Osteocyte (in vitro differentiated cells): ENCODE measurements at regions not wholly inside any gene's neighbourhood (a gene's known extent, or its start where the extent isn't known, plus 50 kb on each side); places are given as distances from the start of the nearest gene placed in this dataset.

Source experiments
- DNase-seq: peaks from one replicate; pipeline ENCODE4 v3.0.0; 2021; ENCODE audit warnings: mixed read lengths; ENCODE audit not compliant: unreplicated experiment; ENCODE audit errors: extremely low spot score
- H3K27ac Mint-ChIP-seq: one replicate; pipeline ENCODE4 v1.8.0; 2021; ENCODE audit warnings: mild to moderate bottlenecking, mixed read lengths; ENCODE audit not compliant: unreplicated experiment
- H3K27me3 Mint-ChIP-seq: one replicate; pipeline ENCODE4 v1.8.0; 2021; ENCODE audit warnings: mixed read lengths; ENCODE audit not compliant: unreplicated experiment
- H3K36me3 Mint-ChIP-seq: one replicate; pipeline ENCODE4 v1.8.0; 2021; ENCODE audit warnings: mixed read lengths; ENCODE audit not compliant: unreplicated experiment
- H3K4me1 Mint-ChIP-seq: one replicate; pipeline ENCODE4 v1.8.0; 2021; ENCODE audit warnings: mixed read lengths; ENCODE audit not compliant: unreplicated experiment
- H3K4me3 Mint-ChIP-seq: one replicate; pipeline ENCODE4 v1.8.0; 2021; ENCODE audit warnings: mild to moderate bottlenecking, moderate library complexity, mixed read lengths; ENCODE audit not compliant: unreplicated experiment
- H3K9me3 Mint-ChIP-seq: one replicate; pipeline ENCODE4 v1.8.0; 2021; ENCODE audit warnings: mixed read lengths; ENCODE audit not compliant: unreplicated experiment
- TF ChIP-seq, protein P1 (sequence below): fragments of 200-600 bp; sonication (generic); IDR thresholded peaks from 2 replicates; pipeline ENCODE4 v1.5.0; 2021; ENCODE audit warnings: antibody characterized with exemption, mild to moderate bottlenecking, moderate library complexity

DNA sequence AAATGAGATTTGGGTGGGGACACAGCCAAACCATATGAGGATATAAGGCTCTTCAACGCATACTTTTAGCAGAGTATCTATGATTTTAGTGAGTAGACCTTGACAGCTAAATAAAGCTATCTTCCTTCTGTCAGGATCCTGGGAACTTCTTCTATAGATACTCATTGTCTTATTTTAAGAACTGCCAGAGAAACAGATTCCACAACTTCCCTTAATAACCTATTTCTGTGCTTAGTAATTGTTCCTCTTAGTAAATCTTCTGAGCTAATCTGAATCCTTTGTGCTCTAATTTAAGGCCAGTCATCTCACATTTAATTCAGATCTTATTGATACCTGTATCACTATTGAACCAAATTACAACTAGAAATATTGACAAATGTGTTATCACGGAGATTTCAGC, 64.0 kb upstream of the CEP85L start:
- Mint-ChIP-seq H3K9me3 (no peaks in the 10 kb centered on the region), H3K27ac (no peak overlapping the region), H3K36me3 (no peaks in the 10 kb centered on the region), H3K4me1 (peaks cover 8% of the 10 kb centered on the region), H3K27me3 (no peaks in the 10 kb centered on the region), H3K4me3 (no peak overlapping the region)
- TF ChIP-seq, protein P1, sequence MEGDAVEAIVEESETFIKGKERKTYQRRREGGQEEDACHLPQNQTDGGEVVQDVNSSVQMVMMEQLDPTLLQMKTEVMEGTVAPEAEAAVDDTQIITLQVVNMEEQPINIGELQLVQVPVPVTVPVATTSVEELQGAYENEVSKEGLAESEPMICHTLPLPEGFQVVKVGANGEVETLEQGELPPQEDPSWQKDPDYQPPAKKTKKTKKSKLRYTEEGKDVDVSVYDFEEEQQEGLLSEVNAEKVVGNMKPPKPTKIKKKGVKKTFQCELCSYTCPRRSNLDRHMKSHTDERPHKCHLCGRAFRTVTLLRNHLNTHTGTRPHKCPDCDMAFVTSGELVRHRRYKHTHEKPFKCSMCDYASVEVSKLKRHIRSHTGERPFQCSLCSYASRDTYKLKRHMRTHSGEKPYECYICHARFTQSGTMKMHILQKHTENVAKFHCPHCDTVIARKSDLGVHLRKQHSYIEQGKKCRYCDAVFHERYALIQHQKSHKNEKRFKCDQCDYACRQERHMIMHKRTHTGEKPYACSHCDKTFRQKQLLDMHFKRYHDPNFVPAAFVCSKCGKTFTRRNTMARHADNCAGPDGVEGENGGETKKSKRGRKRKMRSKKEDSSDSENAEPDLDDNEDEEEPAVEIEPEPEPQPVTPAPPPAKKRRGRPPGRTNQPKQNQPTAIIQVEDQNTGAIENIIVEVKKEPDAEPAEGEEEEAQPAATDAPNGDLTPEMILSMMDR = no peak
- no peak for DNase-seq

DNA sequence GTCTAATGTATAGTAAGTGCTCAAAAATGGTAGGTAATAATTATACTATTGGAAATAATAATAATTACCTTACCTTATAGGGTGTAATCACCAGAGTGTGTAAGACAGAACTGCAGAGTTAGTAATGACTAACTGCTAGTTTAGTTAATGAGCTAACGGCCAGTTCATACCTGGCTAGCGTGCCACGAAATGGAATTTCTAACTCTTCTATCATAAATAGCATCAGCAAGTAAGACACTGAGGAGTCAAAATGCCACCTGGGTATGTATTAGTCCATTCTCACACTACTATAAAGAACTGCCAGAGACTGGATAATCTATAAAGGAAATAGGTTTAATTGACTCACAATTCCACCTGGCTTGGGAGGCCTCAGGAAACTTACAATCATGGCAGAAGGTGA, 63.4 kb upstream of the CEP85L start:
- no peaks in the 10 kb centered on the region for H3K9me3 Mint-ChIP-seq
- H3K4me1 Mint-ChIP-seq = peaks cover 12% of the 10 kb centered on the region
- no peak overlapping the region for H3K27ac Mint-ChIP-seq
- TF ChIP-seq, protein P1 = no peak
- no peaks in the 10 kb centered on the region for H3K36me3 Mint-ChIP-seq
- H3K4me3 Mint-ChIP-seq = no peak overlapping the region
- H3K27me3 Mint-ChIP-seq = no peaks in the 10 kb centered on the region
- DNase-seq = no peak

DNA sequence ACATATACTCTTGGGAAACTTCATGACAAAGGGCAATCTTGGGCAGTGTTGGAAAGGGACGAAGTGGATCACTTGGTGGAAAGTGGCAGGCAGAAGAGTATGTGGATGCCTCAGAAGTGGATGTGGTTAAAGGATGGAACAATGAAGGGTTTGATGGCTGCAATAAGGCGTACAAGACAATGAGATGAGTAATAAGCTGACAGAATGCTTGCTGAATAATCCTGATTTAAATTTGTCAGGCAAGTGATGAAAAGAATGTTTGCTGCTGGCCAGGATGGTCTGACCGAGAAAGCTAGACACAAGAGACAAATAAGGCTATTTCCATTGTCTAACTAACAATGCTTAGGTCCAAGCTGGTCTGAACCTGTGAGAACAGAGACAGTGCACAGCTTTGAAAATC, 61.6 kb upstream of the CEP85L start:
- Mint-ChIP-seq H3K27ac (no peak overlapping the region), H3K4me3 (no peak overlapping the region), H3K4me1 (peaks cover 24% of the 10 kb centered on the region), H3K9me3 (no peaks in the 10 kb centered on the region), H3K36me3 (no peaks in the 10 kb centered on the region), H3K27me3 (no peaks in the 10 kb centered on the region)
- DNase-seq = no peak
- TF ChIP-seq, protein P1 = no peak

DNA sequence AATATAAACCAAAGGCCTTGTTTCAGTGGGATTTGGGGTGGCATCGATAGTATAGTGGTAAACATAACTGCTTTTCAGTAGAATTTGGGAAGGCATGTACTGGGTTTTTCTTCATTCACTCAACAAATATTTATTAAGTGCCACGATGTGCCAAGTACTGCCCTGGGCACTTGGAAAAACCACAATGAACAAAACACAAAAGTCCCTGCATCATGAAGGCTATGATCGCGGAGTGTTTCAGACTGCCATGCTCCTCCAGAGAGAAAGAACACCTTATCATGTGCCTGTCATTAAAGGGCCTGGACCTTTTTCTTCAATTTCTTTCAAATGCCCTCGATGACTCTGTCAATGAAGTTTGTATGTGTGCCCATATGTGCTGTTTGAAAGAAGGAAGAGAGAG, 59.2 kb upstream of the CEP85L start:
- Mint-ChIP-seq H3K4me1 (peaks cover 41% of the 10 kb centered on the region), H3K4me3 (no peak overlapping the region), H3K27me3 (no peaks in the 10 kb centered on the region), H3K27ac (no peak overlapping the region), H3K36me3 (no peaks in the 10 kb centered on the region), H3K9me3 (no peaks in the 10 kb centered on the region)
- TF ChIP-seq, protein P1 = no peak
- no peak for DNase-seq

GRCh38 chr6:118709859-118710350, 58.5 kb upstream of the CEP85L start:
- Mint-ChIP-seq H3K4me1 (peaks cover 48% of the 10 kb centered on the region), H3K36me3 (no peaks in the 10 kb centered on the region), H3K27ac (peak overlapping the region; percentile 98), H3K4me3 (peak overlapping the region; percentile 78), H3K9me3 (no peaks in the 10 kb centered on the region), H3K27me3 (no peaks in the 10 kb centered on the region)
- DNase-seq = no peak
- TF ChIP-seq, protein P1 = no peak
